Thoracic aorta (tissue), 2 donors: ENCODE measurements at regions not wholly inside any gene's neighbourhood (a gene's known extent, or its start where the extent isn't known, plus 50 kb on each side); places are given as distances from the start of the nearest gene placed in this dataset.

Experiments
- ATAC-seq: fragments of 150-250 bp; one replicate; pipeline ENCODE4 v1.8.0; 2017; ENCODE audit warnings: low read depth; ENCODE audit not compliant: insufficient number of reproducible peaks, low FRiP score
- DNase-seq: peaks from one replicate; pipeline ENCODE4 v3.0.0-alpha.2; 2020; ENCODE audit warnings: low spot score
- H3K27ac ChIP-seq, 2 donors: fragments of 200-600 bp; sonication (generic); 1 replicate in 1 of 2; 2 replicates in 1 of 2; pipeline ENCODE4 v1.5.1; 2016; ENCODE audit warnings: mild to moderate bottlenecking in 2 of 2, moderate library complexity in 2 of 2
- H3K27me3 ChIP-seq: fragments of 200-600 bp; sonication (generic); replicated peaks from 2 replicates; pipeline ENCODE4 v1.6.0; 2016; ENCODE audit warnings: mild to moderate bottlenecking; ENCODE audit not compliant: insufficient read depth
- H3K36me3 ChIP-seq: fragments of 200-600 bp; sonication (generic); one replicate; pipeline ENCODE4 v1.5.1; 2016
- H3K4me1 ChIP-seq, 2 donors: fragments of 200-600 bp; sonication (generic); 1 replicate in 1 of 2; 2 replicates in 1 of 2; pipeline versions ENCODE4 v1.5.1 to v1.6.0; 2016; ENCODE audit warnings: low read depth in 2 of 2, mild to moderate bottlenecking in 1 of 2; ENCODE audit not compliant: control insufficient read depth in 1 of 2
- H3K4me3 ChIP-seq: fragments of 200-600 bp; sonication (generic); 2 replicates; pipeline ENCODE4 v1.5.1; 2016; ENCODE audit warnings: mild to moderate bottlenecking
- H3K9me3 ChIP-seq: fragments of 200-600 bp; sonication (generic); 2 replicates; pipeline ENCODE4 v1.5.1; 2016
- CTCF ChIP-seq: fragments of 200-600 bp; sonication (generic); IDR thresholded peaks from one replicate; pipeline ENCODE4 v1.5.1; 2019; ENCODE audit warnings: antibody characterized with exemption

- no peaks in the 10 kb centered on the region for H3K4me1 ChIP-seq
- ATAC-seq (no peak), DNase-seq (no peak)
- H3K36me3 ChIP-seq, result no peaks in the 10 kb centered on the region
- H3K9me3 ChIP-seq, result no peaks in the 10 kb centered on the region
- no peak for TF ChIP-seq CTCF
- H3K27ac ChIP-seq, result no peak overlapping the region
- no peaks in the 10 kb centered on the region for H3K27me3 ChIP-seq
- H3K4me3 ChIP-seq, result no peak overlapping the region
These were observed 174.0 kb downstream of the ASCL4 start for GRCh38 chr12:107948391-107948945.

GRCh38 chr12:107951024-107951423 lies 176.5 kb downstream of the ASCL4 start:
- H3K4me1 ChIP-seq, result no peaks in the 10 kb centered on the region
- no peaks in the 10 kb centered on the region for H3K36me3 ChIP-seq
- H3K27me3 ChIP-seq, result no peaks in the 10 kb centered on the region
- no peak for DNase-seq
- ATAC-seq, result no peak
- no peak for TF ChIP-seq CTCF
- H3K4me3 ChIP-seq, result no peak overlapping the region
- no peaks in the 10 kb centered on the region for H3K9me3 ChIP-seq
- no peak overlapping the region for H3K27ac ChIP-seq

GRCh38 chr12:107955966-107956643 lies 173.0 kb upstream of the WSCD2 start:
- H3K4me3 ChIP-seq, result no peak overlapping the region
- no peaks in the 10 kb centered on the region for H3K27me3 ChIP-seq
- no peak for DNase-seq
- H3K36me3 ChIP-seq, result no peaks in the 10 kb centered on the region
- no peak for TF ChIP-seq CTCF
- H3K4me1 ChIP-seq, result no peaks in the 10 kb centered on the region
- no peak overlapping the region for H3K27ac ChIP-seq
- no peak for ATAC-seq
- no peaks in the 10 kb centered on the region for H3K9me3 ChIP-seq

GRCh38 chr12:107957459-107957858 lies 171.6 kb upstream of the WSCD2 start:
- TF ChIP-seq CTCF, result no peak
- Histone ChIP-seq H3K4me1 (no peaks in the 10 kb centered on the region), H3K27ac (no peak overlapping the region), H3K4me3 (no peak overlapping the region), H3K27me3 (no peaks in the 10 kb centered on the region), H3K36me3 (no peaks in the 10 kb centered on the region), H3K9me3 (no peaks in the 10 kb centered on the region)
- ATAC-seq (no peak), DNase-seq (no peak)

GRCh38 chr12:107963635-107964034 lies 165.5 kb upstream of the WSCD2 start:
- Histone ChIP-seq H3K27ac (no peak overlapping the region), H3K4me1 (no peaks in the 10 kb centered on the region), H3K4me3 (no peak overlapping the region), H3K9me3 (no peaks in the 10 kb centered on the region), H3K27me3 (no peaks in the 10 kb centered on the region), H3K36me3 (no peaks in the 10 kb centered on the region)
- ATAC-seq (no peak), DNase-seq (no peak)
- TF ChIP-seq CTCF, result no peak
